ENCODE measurements at regions not wholly inside any gene's neighbourhood (a gene's known extent, or its start where the extent isn't known, plus 50 kb on each side); places are given as distances from the start of the nearest gene placed in this dataset.

DNA sequence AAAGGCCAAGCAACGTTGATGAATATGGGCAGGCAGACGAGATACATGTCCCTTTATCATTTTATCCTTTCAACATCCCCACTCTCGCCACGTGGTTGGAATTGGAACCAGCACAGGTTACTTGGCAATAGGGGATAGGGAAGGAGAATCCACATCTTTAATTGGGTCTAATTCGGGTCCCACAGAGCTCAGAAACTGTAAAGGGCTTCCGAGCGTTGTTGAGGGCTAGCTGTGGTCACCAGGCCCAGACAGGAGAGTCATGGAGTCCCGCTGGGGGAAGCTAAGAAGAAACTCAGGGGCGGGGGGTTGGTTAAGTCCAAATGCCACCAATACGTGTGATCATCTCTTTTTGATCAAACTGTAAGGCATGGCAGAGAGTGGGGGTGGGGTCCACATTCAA is 271.3 kb upstream of the ZFHX3 start:
- no peak for TF ChIP-seq SP1 (IDR thresholded peaks at IDR 0.05)
- no peak for TF ChIP-seq BHLHE40 (IDR thresholded peaks at IDR 0.05; ENCODE audit: borderline replicate concordance)
- TF ChIP-seq, protein P1, sequence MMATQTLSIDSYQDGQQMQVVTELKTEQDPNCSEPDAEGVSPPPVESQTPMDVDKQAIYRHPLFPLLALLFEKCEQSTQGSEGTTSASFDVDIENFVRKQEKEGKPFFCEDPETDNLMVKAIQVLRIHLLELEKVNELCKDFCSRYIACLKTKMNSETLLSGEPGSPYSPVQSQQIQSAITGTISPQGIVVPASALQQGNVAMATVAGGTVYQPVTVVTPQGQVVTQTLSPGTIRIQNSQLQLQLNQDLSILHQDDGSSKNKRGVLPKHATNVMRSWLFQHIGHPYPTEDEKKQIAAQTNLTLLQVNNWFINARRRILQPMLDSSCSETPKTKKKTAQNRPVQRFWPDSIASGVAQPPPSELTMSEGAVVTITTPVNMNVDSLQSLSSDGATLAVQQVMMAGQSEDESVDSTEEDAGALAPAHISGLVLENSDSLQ (IDR thresholded peaks at IDR 0.05), result no peak
- no peak for TF ChIP-seq FOXM1 (IDR thresholded peaks at IDR 0.05; ENCODE audit: borderline replicate concordance)
- no peak for TF ChIP-seq TARDBP (IDR thresholded peaks at IDR 0.05)
- no peak for TF ChIP-seq SUZ12 (IDR thresholded peaks at IDR 0.05)
- TF ChIP-seq FOXK2 (IDR thresholded peaks at IDR 0.05), result no peak

Measured in HEK293T (cell line).